NB4 (cell line): ENCODE measurements at regions not wholly inside any gene's neighbourhood (a gene's known extent, or its start where the extent isn't known, plus 50 kb on each side); places are given as distances from the start of the nearest gene placed in this dataset.

Experiments
- CTCF ChIP-seq: IDR thresholded peaks from one replicate; pipeline ENCODE4 v1.5.1; 2012; ENCODE audit warnings: low read depth, low read length
- POLR2A ChIP-seq: IDR thresholded peaks from 2 replicates; pipeline ENCODE4 v1.6.1; 2011; ENCODE audit warnings: mild to moderate bottlenecking; ENCODE audit not compliant: insufficient read length; ENCODE audit errors: extremely low read depth

GRCh38 chr18:25727281-25727985 lies 363.0 kb downstream of the SS18 start:
- no peak for TF ChIP-seq CTCF
- TF ChIP-seq POLR2A, result no peak
